GM19023 (cell line): ENCODE measurements at regions not wholly inside any gene's neighbourhood (a gene's known extent, or its start where the extent isn't known, plus 50 kb on each side); places are given as distances from the start of the nearest gene placed in this dataset.
A peak's percentile ranks its signal among the peaks of the same experiment; 100 is the strongest.
"Not testable (repeated sequence)": the region's sequence is repeated elsewhere in the genome, so short reads cannot be mapped to it uniquely, and the experiment has no call there.

Experiments
- ATAC-seq: cut with Tn5 transposase; IDR thresholded peaks from one replicate; pipeline ENCODE4 v1.9.1; 2021; ENCODE audit warnings: mild to moderate bottlenecking, moderate library complexity; ENCODE audit not compliant: unreplicated experiment

DNA sequence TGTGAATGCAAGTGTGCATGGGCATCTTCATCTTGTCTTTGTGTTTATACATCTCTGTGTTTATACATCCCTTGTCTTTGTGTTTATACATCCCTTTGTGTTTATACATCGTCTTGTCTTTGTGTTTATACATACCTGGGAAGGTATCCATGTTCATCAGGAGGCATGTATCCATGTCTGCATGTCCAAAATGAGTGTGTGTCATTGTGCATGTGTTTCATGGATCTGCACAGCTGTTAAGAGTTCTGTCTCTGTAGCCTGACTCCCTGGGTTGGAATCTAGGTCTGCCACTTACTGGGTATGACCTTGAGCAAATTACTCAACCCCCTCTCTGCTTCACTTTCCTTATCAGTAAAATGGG, 50.1 kb upstream of the SIRPA start:
- ATAC-seq: no peak

DNA sequence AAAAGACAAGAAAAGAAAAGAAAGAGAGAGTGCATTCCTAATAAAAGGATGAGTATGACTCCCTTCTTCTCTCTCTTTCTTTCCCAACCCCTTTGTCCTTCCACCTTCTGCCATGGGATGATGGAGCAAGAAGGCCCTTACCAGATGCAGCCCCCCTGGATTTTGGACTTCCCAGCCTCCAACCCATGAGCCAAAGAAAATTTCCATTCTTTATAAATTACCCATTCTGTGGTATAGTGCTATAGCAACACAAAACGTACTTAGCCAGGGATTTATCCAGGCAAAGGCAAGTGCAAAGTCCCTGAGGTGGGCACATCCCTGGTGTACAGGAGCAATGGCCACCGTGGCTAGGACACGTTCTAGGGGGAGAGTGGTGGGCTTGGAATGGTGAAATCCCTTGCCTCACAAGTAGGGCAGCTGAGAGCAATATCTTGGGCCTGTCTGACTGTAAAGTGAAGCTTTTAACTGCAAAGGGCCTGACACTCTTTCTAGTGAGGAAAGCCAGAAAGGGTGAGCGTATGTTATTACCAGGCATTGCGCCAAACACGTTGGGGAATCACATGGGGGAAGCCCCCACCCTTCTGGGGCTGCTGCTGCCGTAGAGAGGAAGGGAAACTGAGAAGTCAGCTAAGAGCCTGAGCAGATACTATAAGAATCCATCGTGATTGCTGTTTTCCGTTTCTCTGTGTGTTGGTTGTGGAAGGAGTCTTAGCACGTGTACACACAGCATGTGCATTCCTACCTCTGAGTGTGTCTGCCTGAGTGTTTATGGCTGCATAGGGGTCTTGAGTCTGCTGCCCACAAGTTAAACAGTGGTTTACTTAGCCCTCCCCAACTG, 50.7 kb upstream of the SIRPA start:
- ATAC-seq: peak; percentile 96

DNA sequence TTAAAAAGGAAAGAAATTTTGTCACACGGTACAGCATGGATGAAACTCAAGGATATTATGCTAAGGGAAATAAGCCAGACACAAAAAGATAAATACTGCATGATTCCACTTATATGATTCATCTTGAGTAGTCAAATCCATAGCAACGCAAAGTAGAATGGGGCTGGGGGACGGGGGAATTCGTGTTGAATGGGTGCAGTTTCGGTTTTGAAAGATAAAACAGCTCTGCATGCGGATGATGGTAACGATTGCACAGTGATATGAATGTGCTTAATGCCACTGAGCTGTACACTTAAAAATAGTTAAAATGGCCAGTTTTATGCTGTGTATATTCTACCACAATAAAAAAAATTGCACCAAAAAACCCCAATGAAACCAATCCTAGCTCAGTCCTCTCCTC, 52.9 kb upstream of the SIRPA start:
- no peak for ATAC-seq

- ATAC-seq: no peak
These were observed 53.6 kb upstream of the SIRPA start for GRCh38 chr20:1841554-1842140.

- no peak for ATAC-seq
These were observed 54.2 kb upstream of the SIRPA start for GRCh38 chr20:1840817-1841553.

- ATAC-seq: not testable (repeated sequence)
These were observed 55.6 kb upstream of the SIRPA start for GRCh38 chr20:1839376-1840317.

DNA sequence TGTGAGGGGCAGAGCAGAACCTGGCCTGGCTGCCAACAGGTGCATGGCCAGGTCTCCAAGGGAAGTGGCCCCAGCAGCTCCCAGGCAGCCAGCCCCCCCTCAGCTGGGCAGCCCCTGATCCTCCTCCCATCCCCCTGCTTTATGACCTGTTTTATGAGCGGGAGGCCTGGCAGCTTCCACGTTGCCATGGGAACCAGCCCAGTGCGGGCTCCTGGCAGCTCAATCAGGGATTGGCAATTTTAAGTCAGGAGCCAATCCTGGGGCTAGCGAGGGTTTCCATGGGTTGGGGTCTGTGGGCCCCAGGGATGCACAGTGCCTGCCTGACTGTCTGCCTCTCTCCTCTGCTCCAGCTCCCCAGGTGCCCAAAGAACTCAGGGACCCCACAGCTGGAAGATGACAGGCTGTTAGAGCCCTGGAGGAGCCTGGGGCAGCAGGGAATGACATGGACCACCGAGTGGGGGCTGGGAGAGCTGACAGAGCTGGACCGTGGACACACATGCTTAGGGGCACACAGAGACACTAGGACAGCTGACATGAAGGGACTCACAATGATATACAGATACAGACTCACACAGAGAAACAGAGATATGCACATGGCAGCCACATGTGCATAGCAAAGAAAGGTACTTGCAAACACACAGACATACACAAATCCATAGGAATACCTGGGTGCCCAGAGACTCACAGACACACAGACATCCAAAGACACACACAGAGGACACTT, 56.5 kb upstream of the SIRPA start:
- ATAC-seq: no peak

GRCh38 chr20:1835186-1836035, 59.8 kb upstream of the SIRPA start:
- no peak for ATAC-seq

- no peak for ATAC-seq
These were observed 61.2 kb upstream of the SIRPA start for GRCh38 chr20:1833728-1834726.

DNA sequence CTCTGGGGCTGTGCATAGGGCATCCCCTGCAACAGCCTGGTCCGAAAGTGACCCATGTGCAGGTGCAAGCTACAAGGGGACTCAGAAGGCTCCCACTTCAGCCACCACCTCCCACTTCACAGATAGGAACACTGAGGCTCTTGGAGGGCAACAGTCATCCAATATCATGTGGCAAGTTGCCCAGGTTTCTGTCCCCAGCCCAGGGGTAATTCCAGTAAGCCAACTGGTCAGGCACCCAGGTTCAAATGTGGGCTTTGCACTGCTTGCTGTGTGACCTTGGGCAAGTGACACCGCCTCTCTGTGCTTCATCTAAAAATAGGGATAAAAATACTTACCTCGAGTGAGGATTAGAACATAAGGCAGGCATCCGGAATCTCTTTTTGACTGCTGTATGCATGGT, 62.0 kb upstream of the SIRPA start:
- no peak for ATAC-seq

DNA sequence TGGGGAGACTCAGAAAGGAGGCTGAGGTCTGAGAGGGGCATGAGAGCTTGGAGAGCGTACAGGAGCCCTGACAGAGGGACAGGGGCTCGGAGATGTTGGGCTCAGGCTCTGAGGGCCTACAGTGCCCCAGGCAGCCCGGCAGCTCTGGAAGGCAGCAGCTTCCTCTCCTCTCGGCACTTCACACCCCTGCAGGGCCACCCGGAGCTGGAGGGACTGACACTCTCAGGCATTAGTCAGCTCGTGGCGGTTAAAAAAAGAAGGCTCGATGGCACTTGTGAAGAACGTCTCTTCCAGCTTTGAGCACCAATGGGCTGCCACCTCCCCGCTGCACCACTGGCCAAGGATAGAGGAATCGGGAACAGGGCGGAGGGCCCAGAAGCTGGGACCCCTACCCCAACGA, 62.6 kb upstream of the SIRPA start:
- ATAC-seq: no peak

DNA sequence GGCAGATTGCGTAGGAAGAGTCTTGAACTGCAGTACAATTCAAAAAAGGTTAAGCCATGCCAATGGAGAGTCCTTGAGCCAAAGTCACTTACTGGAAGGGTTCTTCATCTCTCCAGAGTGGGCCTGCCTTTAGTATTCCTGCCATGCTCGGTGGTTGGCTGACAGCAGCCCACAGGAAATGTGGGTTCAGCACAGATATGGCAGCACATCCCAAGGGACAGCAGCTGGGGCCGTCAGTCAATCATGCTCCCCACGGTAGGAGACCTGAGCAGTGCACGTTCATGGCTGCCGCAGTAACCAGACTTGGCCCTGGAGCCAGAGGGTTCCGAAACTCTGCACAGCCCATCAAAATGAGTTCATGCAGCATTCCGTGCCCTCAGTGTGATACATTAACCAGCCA, 63.6 kb upstream of the SIRPA start:
- ATAC-seq: no peak

GRCh38 chr20:1831096-1831495, 64.1 kb upstream of the SIRPA start:
- no peak for ATAC-seq

DNA sequence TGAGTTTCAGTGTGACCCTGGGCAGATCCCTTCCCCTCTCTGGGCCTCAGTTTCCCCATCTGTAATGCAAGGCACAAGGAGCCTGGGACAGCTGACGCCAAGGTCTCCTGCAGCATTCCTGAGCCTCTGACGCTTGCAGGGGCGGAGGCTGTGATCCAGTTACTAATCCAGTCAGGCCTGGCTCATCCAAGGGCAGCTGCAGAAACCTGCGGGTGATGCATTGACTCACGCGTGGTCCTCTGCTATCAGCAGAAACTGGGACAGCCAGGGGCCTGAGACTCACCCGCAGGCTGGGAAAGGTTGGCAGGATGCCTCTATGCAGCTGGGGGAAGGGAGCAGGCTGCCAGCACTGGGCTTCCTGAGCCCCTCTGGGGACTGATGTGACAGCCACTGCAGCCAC, 65.0 kb upstream of the SIRPA start:
- no peak for ATAC-seq

- no peak for ATAC-seq
These were observed 65.7 kb upstream of the SIRPA start for GRCh38 chr20:1829531-1829930.

- no peak for ATAC-seq
These were observed 66.4 kb upstream of the SIRPA start for GRCh38 chr20:1828786-1829131.

DNA sequence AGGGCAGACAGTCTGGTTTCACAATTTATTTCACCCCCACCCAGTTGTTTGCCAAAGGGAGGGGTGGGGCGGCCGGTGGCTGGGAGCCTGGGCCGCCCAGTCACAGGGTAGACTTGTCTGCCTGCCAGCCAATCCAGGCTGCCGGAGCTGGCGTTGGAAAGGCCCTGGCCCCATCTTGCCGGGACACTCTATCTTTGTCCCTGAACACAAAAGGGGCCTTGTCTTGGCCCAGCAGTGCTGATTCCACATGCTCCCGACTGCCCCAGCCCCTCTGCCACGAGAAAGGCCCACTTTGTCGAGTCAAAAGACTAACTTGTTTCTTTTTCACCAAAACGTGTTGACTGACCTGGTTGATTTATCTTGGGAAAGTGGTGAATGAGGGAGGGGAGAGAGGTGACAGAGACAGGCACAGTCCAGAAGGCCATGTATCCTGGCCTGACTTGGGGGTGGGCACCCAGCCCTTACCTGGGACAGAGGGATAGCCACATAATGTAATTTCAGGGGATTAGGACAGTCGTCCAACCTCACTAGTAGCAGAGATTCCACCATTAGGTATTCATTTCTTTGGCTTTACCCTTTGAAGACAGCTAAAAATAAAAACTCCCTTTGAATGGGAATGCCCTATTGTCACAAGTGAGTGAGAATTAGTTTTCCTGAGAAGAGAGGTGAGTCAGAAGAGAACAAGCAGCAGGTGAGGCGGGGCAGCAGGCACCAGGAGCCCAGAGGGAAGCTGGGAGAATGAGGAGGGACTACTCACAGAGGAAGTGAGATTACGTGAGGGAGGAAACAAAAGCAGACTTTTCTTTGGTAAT, 67.0 kb upstream of the SIRPA start:
- ATAC-seq: no peak
